Suprapubic skin (tissue), 4 donors: ENCODE measurements at regions not wholly inside any gene's neighbourhood (a gene's known extent, or its start where the extent isn't known, plus 50 kb on each side); places are given as distances from the start of the nearest gene placed in this dataset.
"Not testable (repeated sequence)": the region's sequence is repeated elsewhere in the genome, so short reads cannot be mapped to it uniquely, and the experiment has no call there.

ENCODE experiments used
- POLR2A ChIP-seq, 2 donors: fragments of 450-650 bp; IDR thresholded peaks; one replicate each; pipeline ENCODE4 v1.6.1; 2017; ENCODE audit warnings: antibody characterized with exemption in 2 of 2, mild to moderate bottlenecking in 2 of 2, moderate library complexity in 2 of 2
- POLR2AphosphoS5 ChIP-seq, 3 donors: sonication (generic); formaldehyde crosslinking; IDR thresholded peaks; one replicate each; pipeline ENCODE4 v1.6.1; 2017; ENCODE audit warnings: antibody characterized with exemption in 3 of 3
- TF ChIP-seq, protein P1 (sequence below), 2 donors: fragments of 200-600 bp in 1 of 2; fragments of 450-650 bp in 1 of 2; sonication (generic) in 1 of 2; IDR thresholded peaks; one replicate each; pipeline ENCODE4 v1.5.1; 2016 to 2019; ENCODE audit warnings: antibody characterized with exemption in 2 of 2, mild to moderate bottlenecking in 1 of 2, moderate library complexity in 1 of 2

GRCh38 chr9:78409928-78410510, 113.1 kb downstream of the PSAT1 start:
- TF ChIP-seq, protein P1, sequence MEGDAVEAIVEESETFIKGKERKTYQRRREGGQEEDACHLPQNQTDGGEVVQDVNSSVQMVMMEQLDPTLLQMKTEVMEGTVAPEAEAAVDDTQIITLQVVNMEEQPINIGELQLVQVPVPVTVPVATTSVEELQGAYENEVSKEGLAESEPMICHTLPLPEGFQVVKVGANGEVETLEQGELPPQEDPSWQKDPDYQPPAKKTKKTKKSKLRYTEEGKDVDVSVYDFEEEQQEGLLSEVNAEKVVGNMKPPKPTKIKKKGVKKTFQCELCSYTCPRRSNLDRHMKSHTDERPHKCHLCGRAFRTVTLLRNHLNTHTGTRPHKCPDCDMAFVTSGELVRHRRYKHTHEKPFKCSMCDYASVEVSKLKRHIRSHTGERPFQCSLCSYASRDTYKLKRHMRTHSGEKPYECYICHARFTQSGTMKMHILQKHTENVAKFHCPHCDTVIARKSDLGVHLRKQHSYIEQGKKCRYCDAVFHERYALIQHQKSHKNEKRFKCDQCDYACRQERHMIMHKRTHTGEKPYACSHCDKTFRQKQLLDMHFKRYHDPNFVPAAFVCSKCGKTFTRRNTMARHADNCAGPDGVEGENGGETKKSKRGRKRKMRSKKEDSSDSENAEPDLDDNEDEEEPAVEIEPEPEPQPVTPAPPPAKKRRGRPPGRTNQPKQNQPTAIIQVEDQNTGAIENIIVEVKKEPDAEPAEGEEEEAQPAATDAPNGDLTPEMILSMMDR (IDR thresholded peaks at IDR 0.05) = not testable (repeated sequence)
- not testable (repeated sequence) for TF ChIP-seq POLR2A, POLR2AphosphoS5 (IDR thresholded peaks at IDR 0.05)
